GM23248 (cell line): ENCODE measurements at regions not wholly inside any gene's neighbourhood (a gene's known extent, or its start where the extent isn't known, plus 50 kb on each side); places are given as distances from the start of the nearest gene placed in this dataset.
"Not testable (repeated sequence)": the region's sequence is repeated elsewhere in the genome, so short reads cannot be mapped to it uniquely, and the experiment has no call there.

ENCODE experiments used
- DNase-seq: peaks from one replicate; pipeline ENCODE4 v3.0.0-alpha.2; 2015
- H2AFZ ChIP-seq: fragments of 200-600 bp; sonication (generic); 2 replicates; pipeline ENCODE4 v1.6.1; 2016; ENCODE audit warnings: antibody characterized with exemption
- H3F3A ChIP-seq: fragments of 200-600 bp; sonication (generic); 2 replicates; pipeline ENCODE4 v1.6.1; 2016; ENCODE audit warnings: mild to moderate bottlenecking, antibody characterized with exemption, mixed run types; ENCODE audit not compliant: insufficient read depth
- H3K27ac ChIP-seq: fragments of 200-600 bp; sonication (generic); 2 replicates; pipeline ENCODE4 v1.5.1; 2016; ENCODE audit warnings: mild to moderate bottlenecking
- H3K27me3 ChIP-seq: fragments of 200-600 bp; sonication (generic); replicated peaks from 2 replicates; pipeline ENCODE4 v1.6.1; 2016; ENCODE audit warnings: mild to moderate bottlenecking; ENCODE audit not compliant: insufficient read depth
- H3K36me3 ChIP-seq: fragments of 200-600 bp; sonication (generic); 2 replicates; pipeline ENCODE4 v1.6.1; 2016; ENCODE audit warnings: low read depth, mild to moderate bottlenecking
- H3K4me1 ChIP-seq: fragments of 200-600 bp; sonication (generic); 2 replicates; pipeline ENCODE4 v1.6.1; 2016; ENCODE audit warnings: mild to moderate bottlenecking; ENCODE audit not compliant: insufficient read depth
- H3K4me2 ChIP-seq: fragments of 200-600 bp; sonication (generic); one replicate; pipeline ENCODE4 v1.6.1; 2016; ENCODE audit warnings: mild to moderate bottlenecking; ENCODE audit not compliant: unreplicated experiment
- H3K4me3 ChIP-seq: fragments of 200-600 bp; sonication (generic); 2 replicates; pipeline ENCODE4 v1.5.1; 2016; ENCODE audit warnings: mild to moderate bottlenecking
- H3K79me2 ChIP-seq: fragments of 200-600 bp; sonication (generic); 2 replicates; pipeline ENCODE4 v1.6.1; 2016; ENCODE audit warnings: mild to moderate bottlenecking; ENCODE audit not compliant: insufficient read depth
- H3K9ac ChIP-seq: fragments of 200-600 bp; sonication (generic); 2 replicates; pipeline ENCODE4 v1.6.1; 2016; ENCODE audit warnings: mild to moderate bottlenecking
- H3K9me2 ChIP-seq: fragments of 200-600 bp; sonication (generic); 2 replicates; pipeline ENCODE4 v1.6.1; 2016; ENCODE audit warnings: mixed run types, mild to moderate bottlenecking, moderate library complexity; ENCODE audit not compliant: insufficient read depth
- H3K9me3 ChIP-seq: fragments of 200-600 bp; sonication (generic); one replicate; pipeline ENCODE4 v1.6.1; 2017; ENCODE audit warnings: low read depth
- H4K20me1 ChIP-seq: fragments of 200-600 bp; sonication (generic); 2 replicates; pipeline ENCODE4 v1.6.0; 2016; ENCODE audit not compliant: insufficient read depth
- EZH2 ChIP-seq: fragments of 200-600 bp; sonication (generic); IDR thresholded peaks from 2 replicates; pipeline ENCODE4 v1.6.1; 2018; ENCODE audit warnings: antibody characterized with exemption, mild to moderate bottlenecking; ENCODE audit not compliant: insufficient read depth, poor library complexity, severe bottlenecking
- EZH2phosphoT487 ChIP-seq: fragments of 200-600 bp; sonication (generic); IDR thresholded peaks from 2 replicates; pipeline ENCODE4 v1.6.1; 2018; ENCODE audit warnings: antibody characterized with exemption, moderate library complexity, mild to moderate bottlenecking, low read depth; ENCODE audit not compliant: insufficient read depth
- WGBS, 2 experiments: methylation state at CpG; one replicate each; pipeline ENCODE4 v1.1.6; 2015 to 2017; ENCODE audit warnings: low lambda C conversion rate in 2 of 2, low coverage in 1 of 2; ENCODE audit errors: missing lambda C conversion rate in 2 of 2; 5-methylcytosine and 5-hydroxymethylcytosine counted together
- in situ Hi-C: fragments of 300-500 bp; cut with MboI; formaldehyde crosslinking; loops from 2 replicates; pipeline ENCODE4 v1.15.0; 2020

GRCh38 chr19:29001597-29002245 is 211.2 kb downstream of the UQCRFS1 start:
- no peaks in the 10 kb centered on the region for H3K36me3 ChIP-seq
- H3F3A ChIP-seq: no peaks in the 10 kb centered on the region
- peak overlapping the region; percentile 42; the same call in 1 of the 2 replicates for H2AFZ ChIP-seq
- in situ Hi-C loops: no loop called here
- H4K20me1 ChIP-seq: no peaks in the 10 kb centered on the region
- no peaks in the 10 kb centered on the region for H3K27me3 ChIP-seq
- peaks cover 8% of the 10 kb centered on the region; the same call in 1 of the 2 replicates for H3K4me1 ChIP-seq
- WGBS, 2 experiments: 2 to 6% methylated on average over 12 of the region's 12 CpGs
- H3K4me3 ChIP-seq: no peak overlapping the region
- no peak overlapping the region for H3K27ac ChIP-seq
- peak; percentile 14 for DNase-seq
- H3K9me2 ChIP-seq: no peaks in the 10 kb centered on the region
- TF ChIP-seq EZH2phosphoT487 (no peak), EZH2 (no peak)
- no peak overlapping the region for H3K4me2 ChIP-seq
- H3K9me3 ChIP-seq: no peaks in the 10 kb centered on the region
- H3K79me2 ChIP-seq: no peaks in the 10 kb centered on the region
- no peak overlapping the region for H3K9ac ChIP-seq

GRCh38 chr19:29001141-29001581 is 211.8 kb downstream of the UQCRFS1 start:
- no peak overlapping the region for H3K4me3 ChIP-seq
- H3K9ac ChIP-seq: no peak overlapping the region
- no peaks in the 10 kb centered on the region for H3F3A ChIP-seq
- no peaks in the 10 kb centered on the region for H3K27me3 ChIP-seq
- whole genome bisulfite sequencing, 2 experiments: 20 to 23% methylated on average over 6 to 7 of the region's 7 CpGs
- H3K36me3 ChIP-seq: no peaks in the 10 kb centered on the region
- in situ Hi-C loops: no loop called here
- H3K27ac ChIP-seq: no peak overlapping the region
- H2AFZ ChIP-seq: 0 out of 2 replicates have a peak overlapping the region, but pooled peaks have one; percentile 42
- H3K4me1 ChIP-seq: peaks cover 8% of the 10 kb centered on the region; the same call in 1 of the 2 replicates
- H4K20me1 ChIP-seq: no peaks in the 10 kb centered on the region
- no peaks in the 10 kb centered on the region for H3K9me3 ChIP-seq
- no peak overlapping the region for H3K4me2 ChIP-seq
- H3K79me2 ChIP-seq: no peaks in the 10 kb centered on the region
- DNase-seq: peak; percentile 36
- no peak for TF ChIP-seq EZH2
- TF ChIP-seq EZH2phosphoT487: no peak
- no peaks in the 10 kb centered on the region for H3K9me2 ChIP-seq

GRCh38 chr19:28999724-29000433 is 213.1 kb downstream of the UQCRFS1 start:
- Histone ChIP-seq H3K9ac (no peak overlapping the region), H3F3A (no peaks in the 10 kb centered on the region), H3K4me3 (no peak overlapping the region), H3K4me2 (no peak overlapping the region), H4K20me1 (no peaks in the 10 kb centered on the region), H2AFZ (no peak overlapping the region), H3K79me2 (no peaks in the 10 kb centered on the region), H3K4me1 (peaks cover 8% of the 10 kb centered on the region; the same call in 1 of the 2 replicates), H3K27me3 (no peaks in the 10 kb centered on the region), H3K36me3 (no peaks in the 10 kb centered on the region), H3K9me2 (no peaks in the 10 kb centered on the region), H3K9me3 (no peaks in the 10 kb centered on the region), H3K27ac (no peak overlapping the region)
- TF ChIP-seq EZH2 (no peak), EZH2phosphoT487 (no peak)
- no peak for DNase-seq
- 69 to 70% methylated on average over 12 of the region's 12 CpGs for WGBS, 2 experiments
- in situ Hi-C loops: loop anchor here (25.0 kb wide), 1 partner anchor 263 kb away; no protein-coding TSS in a partner anchor

GRCh38 chr19:28998974-28999373 is 214.0 kb downstream of the UQCRFS1 start:
- H3K9me2 ChIP-seq: no peaks in the 10 kb centered on the region
- H2AFZ ChIP-seq: no peak overlapping the region
- no peak overlapping the region for H3K4me2 ChIP-seq
- 45 to 62% methylated on average over 6 of the region's 6 CpGs for WGBS, 2 experiments
- no peak overlapping the region for H3K27ac ChIP-seq
- no peaks in the 10 kb centered on the region for H3K27me3 ChIP-seq
- no peaks in the 10 kb centered on the region for H3K36me3 ChIP-seq
- no peak overlapping the region for H3K9ac ChIP-seq
- H3K4me3 ChIP-seq: no peak overlapping the region
- H4K20me1 ChIP-seq: no peaks in the 10 kb centered on the region
- H3K9me3 ChIP-seq: no peaks in the 10 kb centered on the region
- H3K4me1 ChIP-seq: peaks cover 8% of the 10 kb centered on the region; the same call in 1 of the 2 replicates
- DNase-seq: no peak
- in situ Hi-C loops: loop anchor here (25.0 kb wide), 1 partner anchor 262 kb away; no protein-coding TSS in a partner anchor
- no peak for TF ChIP-seq EZH2
- no peak for TF ChIP-seq EZH2phosphoT487
- H3K79me2 ChIP-seq: no peaks in the 10 kb centered on the region
- H3F3A ChIP-seq: no peaks in the 10 kb centered on the region

GRCh38 chr19:28997866-28998265 is 215.1 kb downstream of the UQCRFS1 start:
- H3K9me3 ChIP-seq, H3K27me3 ChIP-seq, H3K4me2 ChIP-seq, H3K9ac ChIP-seq, DNase-seq, H4K20me1 ChIP-seq, H3K79me2 ChIP-seq, H3K27ac ChIP-seq, H2AFZ ChIP-seq, H3K4me1 ChIP-seq, H3F3A ChIP-seq, H3K36me3 ChIP-seq, H3K9me2 ChIP-seq, H3K4me3 ChIP-seq: not testable (repeated sequence)
- in situ Hi-C loops: loop anchor here (25.0 kb wide), 1 partner anchor 261 kb away; no protein-coding TSS in a partner anchor
- 65 to 70% methylated on average over 6 of the region's 6 CpGs for WGBS, 2 experiments
